ENCODE measurements at regions not wholly inside any gene's neighbourhood (a gene's known extent, or its start where the extent isn't known, plus 50 kb on each side); places are given as distances from the start of the nearest gene placed in this dataset.

DNA sequence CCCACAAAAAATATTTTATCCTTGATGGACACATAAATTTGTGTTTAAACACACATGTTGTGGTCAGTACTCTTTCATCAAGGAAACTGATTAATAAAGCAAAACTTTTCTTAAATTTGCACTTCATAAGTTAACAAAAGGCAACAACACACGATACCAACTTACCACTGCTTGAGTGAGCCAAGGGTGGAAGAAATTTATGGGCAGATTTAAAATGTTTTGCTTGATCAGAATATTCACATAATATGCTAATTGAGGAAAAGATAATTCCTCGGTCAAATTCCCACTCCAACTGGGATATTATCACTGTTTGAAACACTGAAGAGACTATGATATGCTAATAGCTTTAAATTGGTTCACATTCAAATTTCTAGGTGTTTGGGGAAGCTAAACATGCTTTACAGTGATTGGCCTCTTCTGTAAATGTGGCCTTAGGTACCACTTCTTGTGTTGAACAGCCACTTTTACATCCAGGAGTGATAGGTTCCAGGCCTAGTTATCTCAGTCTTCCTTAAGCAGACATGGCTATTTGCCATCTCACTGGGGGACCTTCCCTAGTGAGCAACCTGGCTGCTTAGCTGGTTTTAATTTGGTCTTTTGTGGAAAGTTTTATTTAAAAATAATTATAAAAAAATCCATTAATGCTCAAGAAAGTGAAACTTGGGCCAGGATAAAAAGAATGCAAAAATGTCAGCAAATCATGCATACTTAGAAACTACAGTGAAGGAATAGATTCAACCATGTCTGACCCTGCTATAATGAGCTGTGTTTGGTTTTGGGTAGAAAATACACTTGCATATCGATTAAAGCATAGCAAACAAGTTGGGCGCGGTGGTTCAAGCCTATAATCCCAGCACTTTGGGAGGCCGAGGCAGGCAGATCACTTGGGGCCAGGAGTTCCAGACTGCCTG lies 221.2 kb upstream of the MAP3K7 start:
- no peak overlapping the region for H2BK120ac ChIP-seq (ENCODE audit: low read depth, low read length, poor library complexity, severe bottlenecking)
- no peaks in the 10 kb centered on the region for H3K27me3 ChIP-seq (ENCODE audit: insufficient read depth, low read length)
- no CpG with 5 or more reads among the region's 6 CpGs for WGBS (ENCODE audit: extremely low coverage, insufficient read length, low lambda C conversion rate)
- H3K23ac ChIP-seq (ENCODE audit: insufficient read length, low read depth, low read length), result no peak overlapping the region
- no peak overlapping the region for H2BK15ac ChIP-seq (ENCODE audit: low read depth, low read length)
- no peak overlapping the region for H3T11ph ChIP-seq (ENCODE audit: low read length)
- H2BK20ac ChIP-seq (ENCODE audit: low read depth, low read length, poor library complexity, severe bottlenecking), result no peak overlapping the region
- H2BK5ac ChIP-seq (ENCODE audit: insufficient read length, low read length), result no peak overlapping the region
- H3K4me1 ChIP-seq (ENCODE audit: insufficient read depth, low read length), result peaks cover 7% of the 10 kb centered on the region; the same call in 1 of the 2 replicates
- Mint-ChIP-seq H3K4me1 (peaks cover 35 to 42% of the 10 kb centered on the region in 2 experiments), H3K9me3 (no peaks in the 10 kb centered on the region; a peak in 1 of 5 replicates), H3K27ac (no peak overlapping the region), H3K27me3 (ENCODE audit: low read depth) (no peaks in the 10 kb centered on the region), H3K36me3 (ENCODE audit: insufficient read depth in 1 of 3, low read depth in 3 of 3) (no peaks in the 10 kb centered on the region), H3K4me3 (no peak overlapping the region)
- no peak overlapping the region for H3K18ac ChIP-seq (ENCODE audit: insufficient read length, low read depth, low read length)
- H2AFZ ChIP-seq (ENCODE audit: low read length), result no peak overlapping the region
- H4K8ac ChIP-seq (replicated peaks; ENCODE audit: insufficient read length, low read depth, low read length), result no peak overlapping the region
- no peaks in the 10 kb centered on the region for H3K23me2 ChIP-seq (ENCODE audit: insufficient read length, low read depth, low read length, poor library complexity, severe bottlenecking)
- H3K4ac ChIP-seq (ENCODE audit: low read depth, low read length), result no peak overlapping the region
- no peaks in the 10 kb centered on the region for H3K79me1 ChIP-seq (ENCODE audit: insufficient read depth, low read depth, low read length, poor library complexity, severe bottlenecking)
- no peak overlapping the region for H2AK5ac ChIP-seq (ENCODE audit: insufficient read length, low read length)
- no peak for DNase-seq
- no peaks in the 10 kb centered on the region for H3K79me2 ChIP-seq (ENCODE audit: insufficient read depth, low read length)
- no peak overlapping the region for H4K91ac ChIP-seq (ENCODE audit: insufficient read length, low read depth, low read length)
- no peak overlapping the region for H3K56ac ChIP-seq (ENCODE audit: insufficient read length, low read depth, low read length)
- no peaks in the 10 kb centered on the region for H4K20me1 ChIP-seq (ENCODE audit: control insufficient read depth, insufficient read depth, insufficient read length)
- TF ChIP-seq, protein P1, sequence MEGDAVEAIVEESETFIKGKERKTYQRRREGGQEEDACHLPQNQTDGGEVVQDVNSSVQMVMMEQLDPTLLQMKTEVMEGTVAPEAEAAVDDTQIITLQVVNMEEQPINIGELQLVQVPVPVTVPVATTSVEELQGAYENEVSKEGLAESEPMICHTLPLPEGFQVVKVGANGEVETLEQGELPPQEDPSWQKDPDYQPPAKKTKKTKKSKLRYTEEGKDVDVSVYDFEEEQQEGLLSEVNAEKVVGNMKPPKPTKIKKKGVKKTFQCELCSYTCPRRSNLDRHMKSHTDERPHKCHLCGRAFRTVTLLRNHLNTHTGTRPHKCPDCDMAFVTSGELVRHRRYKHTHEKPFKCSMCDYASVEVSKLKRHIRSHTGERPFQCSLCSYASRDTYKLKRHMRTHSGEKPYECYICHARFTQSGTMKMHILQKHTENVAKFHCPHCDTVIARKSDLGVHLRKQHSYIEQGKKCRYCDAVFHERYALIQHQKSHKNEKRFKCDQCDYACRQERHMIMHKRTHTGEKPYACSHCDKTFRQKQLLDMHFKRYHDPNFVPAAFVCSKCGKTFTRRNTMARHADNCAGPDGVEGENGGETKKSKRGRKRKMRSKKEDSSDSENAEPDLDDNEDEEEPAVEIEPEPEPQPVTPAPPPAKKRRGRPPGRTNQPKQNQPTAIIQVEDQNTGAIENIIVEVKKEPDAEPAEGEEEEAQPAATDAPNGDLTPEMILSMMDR (conservative IDR thresholded peaks at IDR 0.05), result no peak
- H3K9me3 ChIP-seq (ENCODE audit: control insufficient read depth, low read depth, low read length), result no peaks in the 10 kb centered on the region
- no peak overlapping the region for H2BK12ac ChIP-seq (ENCODE audit: insufficient read length, low read depth, low read length)
- H3K4me2 ChIP-seq (ENCODE audit: insufficient read depth, insufficient read length, low read length), result no peak overlapping the region
- no peak overlapping the region for H4K5ac ChIP-seq (ENCODE audit: insufficient read length, low read depth, low read length)
- H3K14ac ChIP-seq (ENCODE audit: insufficient read depth, low read length), result no peak overlapping the region
- H3K9ac ChIP-seq (ENCODE audit: extremely low read depth, insufficient read length, low read length), result no peak overlapping the region
- no peak overlapping the region for H3K27ac ChIP-seq (ENCODE audit: insufficient read length, low read depth, low read length)

Measured in H9 (cell line).